Smooth muscle cell (in vitro differentiated cells): ENCODE measurements at regions not wholly inside any gene's neighbourhood (a gene's known extent, or its start where the extent isn't known, plus 50 kb on each side); places are given as distances from the start of the nearest gene placed in this dataset.

Experiments used
- DNase-seq: peaks from one replicate; lab custom pipeline; 2025; ENCODE audit not compliant: unreplicated experiment; lab: John Stamatoyannopoulos, UW
- H2AFZ ChIP-seq: fragments of 200-600 bp; sonication (generic); 2 replicates; pipeline ENCODE4 v1.6.0; 2016; ENCODE audit warnings: antibody characterized with exemption, low read depth, mild to moderate bottlenecking
- H3F3A ChIP-seq: fragments of 200-600 bp; sonication (generic); 2 replicates; pipeline ENCODE4 v1.6.0; 2017; ENCODE audit warnings: antibody characterized with exemption, low read depth
- H3K27ac ChIP-seq: fragments of 200-600 bp; sonication (generic); 2 replicates; pipeline ENCODE4 v1.5.1; 2016; ENCODE audit warnings: low read depth, mild to moderate bottlenecking
- H3K27me3 ChIP-seq: fragments of 200-600 bp; sonication (generic); 2 replicates; pipeline ENCODE4 v1.6.1; 2016; ENCODE audit warnings: low read depth, mild to moderate bottlenecking
- H3K36me3 ChIP-seq: fragments of 200-600 bp; sonication (generic); 2 replicates; pipeline ENCODE4 v1.5.1; 2016; ENCODE audit warnings: low read depth
- H3K4me1 ChIP-seq: fragments of 200-600 bp; sonication (generic); 2 replicates; pipeline ENCODE4 v1.5.1; 2016; ENCODE audit warnings: low read depth
- H3K4me2 ChIP-seq: fragments of 200-600 bp; sonication (generic); 2 replicates; pipeline ENCODE4 v1.6.0; 2016; ENCODE audit warnings: mild to moderate bottlenecking
- H3K4me3 ChIP-seq: fragments of 200-600 bp; sonication (generic); 2 replicates; pipeline ENCODE4 v1.5.1; 2016; ENCODE audit warnings: mild to moderate bottlenecking
- H3K79me2 ChIP-seq: fragments of 200-600 bp; sonication (generic); 2 replicates; pipeline ENCODE4 v1.6.0; 2016; ENCODE audit warnings: low read depth, mild to moderate bottlenecking
- H3K9ac ChIP-seq: fragments of 200-600 bp; sonication (generic); 2 replicates; pipeline ENCODE4 v1.6.0; 2016; ENCODE audit warnings: low read depth
- H3K9me3 ChIP-seq: fragments of 200-600 bp; sonication (generic); replicated peaks from 2 replicates; pipeline ENCODE4 v1.5.1; 2016; ENCODE audit warnings: low read depth
- H4K20me1 ChIP-seq: fragments of 200-600 bp; sonication (generic); 2 replicates; pipeline ENCODE4 v1.6.0; 2016; ENCODE audit warnings: low read depth
- CTCF ChIP-seq: fragments of 200-600 bp; sonication (generic); IDR thresholded peaks from 2 replicates; pipeline ENCODE4 v1.5.1; 2017; ENCODE audit warnings: borderline replicate concordance, mild to moderate bottlenecking, antibody characterized with exemption; ENCODE audit not compliant: insufficient read depth, poor library complexity, severe bottlenecking
- WGBS: methylation state at CpG from one replicate; pipeline ENCODE4 v1.1.7; 2016; ENCODE audit warnings: low lambda C conversion rate; 5-methylcytosine and 5-hydroxymethylcytosine counted together

DNA sequence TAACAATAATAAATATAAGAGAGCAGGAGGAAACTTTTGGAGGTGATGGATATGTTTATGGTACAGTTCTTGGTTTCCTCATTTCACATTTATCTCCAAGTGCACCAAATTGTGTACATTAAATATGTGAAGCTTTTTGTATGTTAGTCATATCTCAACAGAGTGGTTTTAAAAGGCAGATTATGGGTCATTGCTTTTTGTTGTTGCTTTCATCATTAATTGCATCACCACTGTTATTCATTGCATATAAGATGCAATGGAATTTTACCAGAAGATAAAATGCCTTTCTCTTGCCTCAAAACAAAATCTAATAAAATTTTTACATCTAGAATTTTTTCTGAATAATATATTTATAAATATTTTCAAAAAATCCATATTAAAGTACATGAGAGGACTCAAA is 1198.9 kb upstream of the GBE1 start:
- no peak for DNase-seq
- no peak overlapping the region for H3K4me2 ChIP-seq
- H3K9me3 ChIP-seq: no peaks in the 10 kb centered on the region
- no peak overlapping the region for H2AFZ ChIP-seq
- no peak overlapping the region for H3K27ac ChIP-seq
- no peak for TF ChIP-seq CTCF
- no peaks in the 10 kb centered on the region for H3K79me2 ChIP-seq
- H3K4me3 ChIP-seq: no peak overlapping the region
- H3K36me3 ChIP-seq: no peaks in the 10 kb centered on the region
- H3F3A ChIP-seq: no peaks in the 10 kb centered on the region
- no peaks in the 10 kb centered on the region for H3K27me3 ChIP-seq
- H4K20me1 ChIP-seq: no peaks in the 10 kb centered on the region
- H3K4me1 ChIP-seq: no peaks in the 10 kb centered on the region
- no peak overlapping the region for H3K9ac ChIP-seq

- WGBS: 77% methylated on average over 6 of the region's 6 CpGs
- Histone ChIP-seq H3K79me2 (no peaks in the 10 kb centered on the region), H3K4me2 (no peak overlapping the region), H3F3A (no peaks in the 10 kb centered on the region), H3K9ac (no peak overlapping the region), H3K9me3 (no peaks in the 10 kb centered on the region), H3K4me1 (no peaks in the 10 kb centered on the region), H2AFZ (no peak overlapping the region), H3K4me3 (no peak overlapping the region), H4K20me1 (no peaks in the 10 kb centered on the region), H3K27ac (no peak overlapping the region), H3K36me3 (no peaks in the 10 kb centered on the region), H3K27me3 (no peaks in the 10 kb centered on the region)
- no peak for TF ChIP-seq CTCF
- no peak for DNase-seq
Measured at GRCh38 chr3:82957696-82958095, 1196.3 kb upstream of the GBE1 start.

- Histone ChIP-seq H3F3A (no peaks in the 10 kb centered on the region), H3K4me3 (no peak overlapping the region), H4K20me1 (no peaks in the 10 kb centered on the region), H3K4me1 (no peaks in the 10 kb centered on the region), H3K27me3 (no peaks in the 10 kb centered on the region), H3K4me2 (no peak overlapping the region), H3K27ac (no peak overlapping the region), H3K9me3 (no peaks in the 10 kb centered on the region), H3K9ac (no peak overlapping the region), H2AFZ (no peak overlapping the region), H3K79me2 (no peaks in the 10 kb centered on the region), H3K36me3 (no peaks in the 10 kb centered on the region)
- WGBS: 61% methylated on average over 1 of the region's 1 CpG
- DNase-seq: no peak
- TF ChIP-seq CTCF: no peak
Measured at GRCh38 chr3:82957079-82957478, 1195.6 kb upstream of the GBE1 start.

DNA sequence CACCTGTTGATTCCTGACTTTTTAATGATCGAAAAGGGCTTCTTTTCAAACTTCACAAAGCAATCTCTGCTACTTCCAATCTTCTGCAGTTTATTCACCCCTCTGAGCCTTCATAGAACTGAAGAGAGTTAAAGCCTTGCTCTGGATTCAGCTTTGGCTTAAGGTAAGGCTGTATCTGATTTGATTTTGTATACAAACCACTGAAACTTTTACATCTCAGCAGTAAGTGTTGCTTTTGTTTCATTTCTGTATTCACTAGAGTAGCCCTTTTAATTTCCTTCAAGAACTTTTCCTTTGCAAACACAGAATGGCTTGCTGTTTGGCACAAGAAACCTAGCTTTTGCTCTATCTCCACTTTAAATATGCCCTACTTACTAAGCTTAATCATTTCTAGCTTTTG is 1193.0 kb upstream of the GBE1 start:
- Histone ChIP-seq H3K4me2 (no peak overlapping the region), H3K4me1 (no peaks in the 10 kb centered on the region), H3K4me3 (no peak overlapping the region), H2AFZ (no peak overlapping the region), H3K9me3 (no peaks in the 10 kb centered on the region), H3K27ac (no peak overlapping the region), H3F3A (no peaks in the 10 kb centered on the region), H3K36me3 (no peaks in the 10 kb centered on the region), H3K27me3 (no peaks in the 10 kb centered on the region), H4K20me1 (no peaks in the 10 kb centered on the region), H3K9ac (no peak overlapping the region), H3K79me2 (no peaks in the 10 kb centered on the region)
- DNase-seq: no peak
- TF ChIP-seq CTCF: no peak
- WGBS: 81% methylated on average over 1 of the region's 1 CpG
